Stimulated activated naive CD8-positive, alpha-beta T cell treated with anti-CD3 and anti-CD28 coated beads, Interleukin-15, amount 100 ng/mL, for 72 hours (primary cell): ENCODE measurements at regions not wholly inside any gene's neighbourhood (a gene's known extent, or its start where the extent isn't known, plus 50 kb on each side); places are given as distances from the start of the nearest gene placed in this dataset.

ENCODE experiments used
- ATAC-seq: fragments of 150-1000 bp; cut with Tn5 transposase; 2 replicates; pipeline ENCODE4 v1.10.0; 2021; ENCODE audit warnings: mild to moderate bottlenecking, moderate library complexity
- DNase-seq, 2 donors: peaks; one replicate each; pipeline ENCODE4 v3.0.0; 2021 to 2022
- H3K27ac Mint-ChIP-seq, 2 donors: one replicate each; pipeline ENCODE4 v1.8.0; 2022; ENCODE audit warnings: mild to moderate bottlenecking in 2 of 2, mixed read lengths in 2 of 2, moderate library complexity in 2 of 2
- H3K27me3 Mint-ChIP-seq: one replicate; pipeline ENCODE4 v1.8.0; 2022; ENCODE audit warnings: mixed read lengths
- H3K4me1 Mint-ChIP-seq: one replicate; pipeline ENCODE4 v1.8.0; 2022; ENCODE audit warnings: mild to moderate bottlenecking, mixed read lengths
- H3K4me3 Mint-ChIP-seq, 2 donors: one replicate each; pipeline ENCODE4 v1.8.0; 2022; ENCODE audit warnings: mild to moderate bottlenecking in 2 of 2, mixed read lengths in 2 of 2, moderate library complexity in 1 of 2
- H3K9me3 Mint-ChIP-seq, 2 donors: one replicate each; pipeline ENCODE4 v1.8.0; 2022; ENCODE audit warnings: mixed read lengths in 2 of 2

- H3K9me3 Mint-ChIP-seq: no peaks in the 10 kb centered on the region
- ATAC-seq (no peak), DNase-seq (no peak)
- H3K4me1 Mint-ChIP-seq: no peaks in the 10 kb centered on the region
- no peak overlapping the region for H3K27ac Mint-ChIP-seq
- H3K27me3 Mint-ChIP-seq: no peaks in the 10 kb centered on the region
- no peak overlapping the region for H3K4me3 Mint-ChIP-seq
Measured at GRCh38 chr10:84668186-84668763, 339.9 kb downstream of the CCSER2 start.

- H3K27ac Mint-ChIP-seq: no peak overlapping the region
- H3K4me1 Mint-ChIP-seq: no peaks in the 10 kb centered on the region
- no peak for ATAC-seq
- no peak for DNase-seq
- H3K4me3 Mint-ChIP-seq: no peak overlapping the region
- no peaks in the 10 kb centered on the region for H3K27me3 Mint-ChIP-seq
- H3K9me3 Mint-ChIP-seq: peaks cover 0 to 5% of the 10 kb centered on the region in 2 donors
Measured at GRCh38 chr10:84675060-84675459, 346.7 kb downstream of the CCSER2 start.

GRCh38 chr10:84676536-84676935 is 348.1 kb downstream of the CCSER2 start:
- peaks cover 0 to 5% of the 10 kb centered on the region in 2 donors for H3K9me3 Mint-ChIP-seq

DNA sequence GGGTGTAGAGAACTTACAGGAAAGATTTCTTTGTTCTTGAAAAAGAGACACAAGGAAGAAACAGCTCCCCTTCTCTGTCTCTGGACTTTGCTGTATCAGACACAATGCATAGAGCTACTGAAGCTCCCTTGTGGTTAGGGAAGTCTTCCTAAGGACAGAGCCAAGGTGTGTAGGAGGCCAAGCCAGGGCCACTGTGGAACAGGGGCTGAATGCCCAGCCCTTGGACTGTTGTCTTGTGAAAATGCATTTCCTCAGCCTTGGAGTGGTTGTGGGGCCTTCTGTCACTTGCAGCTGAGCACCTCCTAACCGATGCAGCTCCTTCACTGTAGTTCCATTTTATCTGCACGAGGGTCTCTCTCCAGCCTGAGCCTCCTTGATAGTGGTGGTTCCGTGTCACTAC is 353.4 kb downstream of the CCSER2 start:
- no peak for ATAC-seq
- Mint-ChIP-seq H3K9me3 (no peaks in the 10 kb centered on the region), H3K4me1 (no peaks in the 10 kb centered on the region), H3K4me3 (no peak overlapping the region), H3K27ac (no peak overlapping the region), H3K27me3 (peaks cover 15% of the 10 kb centered on the region)
- DNase-seq: no peak

More at GRCh38 chr10:84676536-84676935, 348.1 kb downstream of the CCSER2 start:
- H3K4me1 Mint-ChIP-seq: no peaks in the 10 kb centered on the region
- H3K27ac Mint-ChIP-seq: no peak overlapping the region
- ATAC-seq: no peak
- no peak overlapping the region for H3K4me3 Mint-ChIP-seq
- H3K27me3 Mint-ChIP-seq: peaks cover 7% of the 10 kb centered on the region
- no peak for DNase-seq

- DNase-seq (no peak), ATAC-seq (no peak)
- Mint-ChIP-seq H3K4me3 (no peak overlapping the region), H3K27me3 (peaks cover 15% of the 10 kb centered on the region), H3K9me3 (no peaks in the 10 kb centered on the region), H3K4me1 (no peaks in the 10 kb centered on the region), H3K27ac (no peak overlapping the region)
Measured at GRCh38 chr10:84683550-84683949, 355.2 kb downstream of the CCSER2 start.

DNA sequence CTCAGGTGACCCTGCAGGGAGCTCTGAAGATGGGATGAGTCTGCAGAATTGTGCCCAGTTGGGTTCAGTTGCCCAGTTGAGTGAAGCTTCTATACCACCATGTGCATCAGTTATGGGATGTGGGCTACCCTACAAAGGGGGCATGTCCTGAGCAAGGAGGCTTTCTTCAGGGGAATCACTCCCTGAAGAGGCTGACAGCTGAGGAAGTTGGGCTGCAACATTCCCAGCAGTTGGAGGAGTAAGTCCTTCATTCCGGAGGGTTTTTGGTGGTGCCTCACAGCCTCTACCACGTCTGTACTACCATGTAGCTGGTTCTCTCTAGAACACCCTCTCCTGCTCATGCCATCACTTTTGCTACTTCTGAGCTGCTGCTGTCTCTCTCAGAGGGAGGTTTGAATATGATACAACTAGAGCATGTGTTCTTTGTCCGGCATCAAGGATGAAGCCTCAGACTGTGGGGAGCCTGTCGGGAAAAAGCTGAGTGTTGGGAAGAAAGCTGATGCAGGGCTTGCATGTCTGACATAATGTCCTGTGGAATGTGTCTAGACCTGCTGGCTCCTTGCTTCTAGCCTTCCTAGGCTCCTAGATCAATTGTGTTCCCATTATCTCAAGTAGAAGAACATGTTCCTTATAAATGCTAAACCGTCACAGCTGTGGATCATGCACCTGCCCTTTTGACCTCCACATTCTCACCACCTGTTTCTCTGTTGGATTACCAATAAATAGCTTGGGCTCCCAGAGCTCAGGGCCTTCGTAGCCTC is 355.8 kb downstream of the CCSER2 start:
- DNase-seq (no peak), ATAC-seq (no peak)
- Mint-ChIP-seq H3K9me3 (no peaks in the 10 kb centered on the region), H3K27ac (no peak overlapping the region), H3K27me3 (peaks cover 15% of the 10 kb centered on the region), H3K4me3 (no peak overlapping the region), H3K4me1 (no peaks in the 10 kb centered on the region)

- ATAC-seq: no peak
- Mint-ChIP-seq H3K4me3 (no peak overlapping the region), H3K9me3 (no peaks in the 10 kb centered on the region), H3K27ac (peak overlapping the region in 1 of 2 donors; percentile 24), H3K4me1 (no peaks in the 10 kb centered on the region), H3K27me3 (peaks cover 15% of the 10 kb centered on the region)
- no peak for DNase-seq
Measured at GRCh38 chr10:84685047-84685660, 356.8 kb downstream of the CCSER2 start.

DNA sequence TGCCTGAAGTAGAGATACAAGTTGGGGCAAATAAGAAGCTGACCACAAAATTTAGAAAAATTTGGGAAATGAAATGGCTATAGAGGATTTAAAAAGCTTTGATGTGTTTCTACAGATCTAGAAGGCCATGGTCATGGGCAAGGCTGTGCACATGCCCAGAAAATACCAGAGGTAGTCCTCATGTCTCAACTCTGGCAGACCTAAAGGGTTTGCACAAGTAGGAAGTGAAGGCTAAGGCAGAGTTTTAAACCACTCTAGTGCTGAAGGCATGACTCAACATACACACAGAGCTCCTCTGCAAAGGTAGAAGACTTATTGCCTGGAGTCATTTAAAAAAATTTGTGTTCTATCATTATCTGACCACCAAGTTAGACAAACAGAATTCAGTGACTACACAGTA is 364.6 kb downstream of the CCSER2 start:
- no peaks in the 10 kb centered on the region for H3K9me3 Mint-ChIP-seq
- H3K27me3 Mint-ChIP-seq: no peaks in the 10 kb centered on the region
- no peaks in the 10 kb centered on the region for H3K4me1 Mint-ChIP-seq
- H3K27ac Mint-ChIP-seq: no peak overlapping the region
- ATAC-seq (no peak), DNase-seq (no peak)
- H3K4me3 Mint-ChIP-seq: no peak overlapping the region

DNA sequence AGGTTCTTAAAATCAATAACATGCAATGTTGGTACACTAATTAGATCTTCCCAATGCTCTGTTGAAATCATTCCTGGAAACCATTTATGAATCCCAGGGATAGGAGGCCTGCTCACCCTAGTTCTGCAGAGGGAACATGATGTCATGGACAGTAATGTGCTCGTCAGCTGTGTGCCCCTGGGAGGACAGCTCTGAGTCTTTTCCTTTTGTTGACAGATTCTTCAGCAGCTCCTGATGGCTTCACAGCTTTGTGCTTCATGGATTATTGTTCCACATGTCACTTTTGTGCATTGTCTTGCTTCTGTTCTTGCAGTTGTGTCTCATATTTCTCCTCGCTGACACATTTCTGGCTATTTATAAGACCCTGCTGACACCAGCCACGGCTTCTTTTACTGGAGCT is 367.5 kb downstream of the CCSER2 start:
- Mint-ChIP-seq H3K4me1 (no peaks in the 10 kb centered on the region), H3K27ac (no peak overlapping the region), H3K4me3 (no peak overlapping the region), H3K9me3 (no peaks in the 10 kb centered on the region), H3K27me3 (peaks cover 8% of the 10 kb centered on the region)
- ATAC-seq: no peak
- no peak for DNase-seq

DNA sequence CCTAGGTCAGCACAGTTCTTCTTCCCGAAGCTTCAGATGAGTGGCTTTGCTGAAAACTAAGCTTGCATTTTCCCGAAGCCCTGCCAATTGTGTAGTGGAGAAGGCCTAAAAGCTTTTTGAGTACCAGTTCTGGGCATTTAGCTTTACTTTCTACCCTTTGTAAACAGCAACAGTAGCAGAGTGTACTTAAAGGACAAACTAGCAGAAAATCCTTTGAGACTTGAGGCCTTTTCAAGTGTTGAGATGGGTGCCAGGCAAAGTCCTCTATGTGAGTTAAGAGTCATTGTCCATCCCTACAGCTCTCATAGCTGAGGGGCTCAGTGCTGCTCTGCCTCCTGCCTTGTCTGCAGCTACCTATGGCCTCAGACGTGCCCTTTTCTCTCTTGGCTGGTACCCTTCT is 368.2 kb downstream of the CCSER2 start:
- H3K4me3 Mint-ChIP-seq: no peak overlapping the region
- no peak for ATAC-seq

GRCh38 chr10:84698989-84699388 is 370.6 kb downstream of the CCSER2 start:
- Mint-ChIP-seq H3K4me1 (no peaks in the 10 kb centered on the region), H3K4me3 (no peak overlapping the region), H3K27ac (peak overlapping the region in 1 of 2 donors; percentile 35), H3K27me3 (peaks cover 9% of the 10 kb centered on the region), H3K9me3 (no peaks in the 10 kb centered on the region)
- DNase-seq (no peak), ATAC-seq (no peak)

More for the DNA sequence above, 368.2 kb downstream of the CCSER2 start:
- H3K27me3 Mint-ChIP-seq: peaks cover 9% of the 10 kb centered on the region
- H3K27ac Mint-ChIP-seq: no peak overlapping the region
- H3K9me3 Mint-ChIP-seq: no peaks in the 10 kb centered on the region
- DNase-seq: no peak
- no peaks in the 10 kb centered on the region for H3K4me1 Mint-ChIP-seq

DNA sequence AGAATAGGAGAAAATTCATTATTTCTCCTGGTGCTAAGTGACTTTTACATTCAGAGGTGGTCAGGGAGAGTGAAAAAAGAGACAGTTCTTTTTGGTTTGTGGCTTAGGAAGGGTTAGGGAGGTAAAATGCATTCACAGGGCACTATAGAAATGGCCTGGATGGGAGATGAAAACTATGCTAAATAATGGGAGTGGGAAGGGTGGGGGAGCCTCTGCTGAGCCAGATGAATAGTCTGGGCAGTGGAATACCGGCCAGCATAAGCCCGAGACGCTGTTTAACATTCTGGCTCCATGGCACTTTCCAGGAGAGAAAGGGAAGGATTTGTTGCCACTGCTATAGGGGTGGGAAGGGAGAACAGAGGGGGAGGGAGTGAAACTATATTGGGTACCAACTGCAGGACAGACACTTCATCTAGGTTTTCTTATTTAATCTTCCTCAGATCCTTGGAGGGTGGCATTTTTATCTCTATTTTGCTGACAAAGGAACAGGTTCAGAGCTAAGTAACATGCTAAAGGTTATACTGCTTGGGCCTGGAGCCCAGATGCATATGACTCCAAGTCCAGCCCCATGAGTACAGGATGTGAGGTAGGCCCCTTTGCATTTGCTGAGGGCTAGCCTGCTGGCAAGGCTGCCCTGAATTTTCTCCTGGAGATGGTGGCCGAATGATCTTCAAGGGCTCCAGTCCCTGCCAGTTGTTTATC is 372.4 kb downstream of the CCSER2 start:
- DNase-seq: no peak
- ATAC-seq: peak; percentile 16
- Mint-ChIP-seq H3K27ac (no peak overlapping the region), H3K4me1 (no peaks in the 10 kb centered on the region), H3K4me3 (no peak overlapping the region), H3K9me3 (no peaks in the 10 kb centered on the region), H3K27me3 (peaks cover 9% of the 10 kb centered on the region)

DNA sequence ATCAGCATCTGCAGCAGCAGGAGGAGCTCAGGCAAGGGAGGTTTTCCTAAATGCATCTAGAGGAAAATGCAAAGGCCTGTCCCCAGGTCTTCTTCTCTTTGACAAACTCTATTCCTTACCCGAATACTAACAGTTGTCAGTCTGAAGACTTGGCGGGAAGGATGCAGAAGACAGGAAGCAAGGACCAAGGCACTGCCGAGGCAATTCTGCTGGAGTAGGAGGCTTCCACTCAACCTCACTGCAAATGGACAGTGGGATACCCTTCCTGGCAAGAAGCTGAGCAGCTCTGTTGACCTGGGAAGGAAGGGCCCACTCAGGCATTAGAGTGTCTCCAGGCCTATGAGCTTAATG is 373.0 kb downstream of the CCSER2 start:
- H3K4me3 Mint-ChIP-seq: no peak overlapping the region
- peak overlapping the region in 1 of 2 donors; percentile 21 for H3K27ac Mint-ChIP-seq
- peaks cover 9% of the 10 kb centered on the region for H3K27me3 Mint-ChIP-seq
- no peak for DNase-seq
- no peak for ATAC-seq
- no peaks in the 10 kb centered on the region for H3K4me1 Mint-ChIP-seq
- H3K9me3 Mint-ChIP-seq: no peaks in the 10 kb centered on the region

- Mint-ChIP-seq H3K9me3 (no peaks in the 10 kb centered on the region), H3K4me3 (no peak overlapping the region), H3K27me3 (peaks cover 9% of the 10 kb centered on the region), H3K4me1 (no peaks in the 10 kb centered on the region), H3K27ac (no peak overlapping the region)
- DNase-seq (no peak), ATAC-seq (no peak)
Measured at GRCh38 chr10:84704101-84704500, 375.7 kb downstream of the CCSER2 start.

- Mint-ChIP-seq H3K4me1 (no peaks in the 10 kb centered on the region), H3K9me3 (no peaks in the 10 kb centered on the region), H3K27me3 (no peaks in the 10 kb centered on the region), H3K27ac (no peak overlapping the region), H3K4me3 (no peak overlapping the region)
- no peak for DNase-seq
- ATAC-seq: no peak
Measured at GRCh38 chr10:84706431-84706830, 378.0 kb downstream of the CCSER2 start.

DNA sequence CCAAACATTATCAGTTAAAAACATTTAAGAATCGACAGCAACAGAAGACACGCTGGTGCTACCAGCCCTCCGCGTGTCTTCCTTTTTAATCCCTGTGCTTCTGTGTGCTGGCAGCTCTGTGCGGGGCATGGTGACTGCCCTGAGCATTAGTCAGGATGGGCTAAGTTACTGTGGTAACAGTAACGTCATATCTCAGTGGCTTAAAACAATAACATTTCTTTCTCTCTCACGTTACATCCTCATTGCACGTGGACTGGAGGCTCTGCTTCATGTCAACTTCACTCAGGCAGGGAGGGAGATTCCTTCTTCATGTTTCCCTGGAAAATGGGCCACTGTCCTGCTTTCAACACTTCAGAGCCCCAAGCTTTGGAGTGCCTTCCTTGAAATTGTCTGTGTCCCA is 378.5 kb downstream of the CCSER2 start:
- H3K4me1 Mint-ChIP-seq: no peaks in the 10 kb centered on the region
- no peak overlapping the region for H3K27ac Mint-ChIP-seq
- no peak for ATAC-seq
- H3K27me3 Mint-ChIP-seq: no peaks in the 10 kb centered on the region
- DNase-seq: no peak
- no peak overlapping the region for H3K4me3 Mint-ChIP-seq
- no peaks in the 10 kb centered on the region for H3K9me3 Mint-ChIP-seq
